Effector memory CD4-positive, alpha-beta T cell (primary cell): ENCODE measurements at regions not wholly inside any gene's neighbourhood (a gene's known extent, or its start where the extent isn't known, plus 50 kb on each side); places are given as distances from the start of the nearest gene placed in this dataset.
A peak's percentile ranks its signal among the peaks of the same experiment; 100 is the strongest.

Experiments used
- DNase-seq, 3 donors: peaks; one replicate each; pipeline ENCODE4 v3.0.0-alpha.2; 2020
- H3K27ac ChIP-seq: 2 replicates; pipeline ENCODE4 v1.7.0; 2013; ENCODE audit warnings: mild to moderate bottlenecking, low read length, moderate library complexity; ENCODE audit not compliant: insufficient read depth, poor library complexity, severe bottlenecking
- H3K27me3 ChIP-seq: replicated peaks from 2 replicates; pipeline ENCODE4 v1.7.0; 2013; ENCODE audit warnings: mild to moderate bottlenecking, low read length; ENCODE audit not compliant: insufficient read depth, control insufficient read depth, poor library complexity, severe bottlenecking
- H3K36me3 ChIP-seq: 2 replicates; pipeline ENCODE4 v1.7.0; 2013; ENCODE audit warnings: mild to moderate bottlenecking, low read length, moderate library complexity; ENCODE audit not compliant: control insufficient read depth, insufficient read depth
- H3K4me1 ChIP-seq: 2 replicates; pipeline ENCODE4 v1.7.0; 2013; ENCODE audit warnings: low read length, mild to moderate bottlenecking; ENCODE audit not compliant: control insufficient read depth, insufficient read depth, poor library complexity, severe bottlenecking
- H3K4me3 ChIP-seq: 2 replicates; pipeline ENCODE4 v1.7.0; 2013; ENCODE audit warnings: low read length, low read depth, mild to moderate bottlenecking; ENCODE audit not compliant: insufficient read depth, poor library complexity, severe bottlenecking
- H3K9me3 ChIP-seq: 2 replicates; pipeline ENCODE4 v1.7.0; 2013; ENCODE audit warnings: mild to moderate bottlenecking, low read length, moderate library complexity; ENCODE audit not compliant: control insufficient read depth

GRCh38 chr4:24476282-24476681, 108.1 kb downstream of the DHX15 start:
- no peaks in the 10 kb centered on the region for H3K36me3 ChIP-seq
- H3K4me1 ChIP-seq: peaks cover 16% of the 10 kb centered on the region
- H3K27me3 ChIP-seq: peaks cover 7% of the 10 kb centered on the region
- no peaks in the 10 kb centered on the region for H3K9me3 ChIP-seq
- H3K27ac ChIP-seq: no peak overlapping the region
- H3K4me3 ChIP-seq: no peak overlapping the region
- DNase-seq: no peak

- DNase-seq: no peak
- Histone ChIP-seq H3K4me3 (no peak overlapping the region), H3K27me3 (peaks cover 7% of the 10 kb centered on the region), H3K4me1 (peaks cover 18% of the 10 kb centered on the region), H3K27ac (no peak overlapping the region), H3K9me3 (no peaks in the 10 kb centered on the region), H3K36me3 (no peaks in the 10 kb centered on the region)
Measured at GRCh38 chr4:24475756-24476155, 108.6 kb downstream of the DHX15 start.

- no peaks in the 10 kb centered on the region for H3K9me3 ChIP-seq
- H3K4me3 ChIP-seq: peak overlapping the region; percentile 64
- no peak for DNase-seq
- no peaks in the 10 kb centered on the region for H3K36me3 ChIP-seq
- H3K27me3 ChIP-seq: peaks cover 20% of the 10 kb centered on the region
- H3K4me1 ChIP-seq: peaks cover 26% of the 10 kb centered on the region
- no peak overlapping the region for H3K27ac ChIP-seq
Measured at GRCh38 chr4:24473309-24473721, 111.0 kb downstream of the DHX15 start.

- no peaks in the 10 kb centered on the region for H3K9me3 ChIP-seq
- H3K27ac ChIP-seq: no peak overlapping the region
- peak; percentile 39 to 58 (median 53) for DNase-seq
- H3K4me3 ChIP-seq: peak overlapping the region; percentile 64
- H3K27me3 ChIP-seq: peaks cover 20% of the 10 kb centered on the region
- H3K36me3 ChIP-seq: no peaks in the 10 kb centered on the region
- H3K4me1 ChIP-seq: peaks cover 26% of the 10 kb centered on the region
Measured at GRCh38 chr4:24472514-24473308, 111.6 kb downstream of the DHX15 start.

- Histone ChIP-seq H3K27me3 (peaks cover 20% of the 10 kb centered on the region), H3K36me3 (no peaks in the 10 kb centered on the region), H3K4me1 (peaks cover 26% of the 10 kb centered on the region), H3K27ac (no peak overlapping the region), H3K4me3 (peak overlapping the region; percentile 64), H3K9me3 (no peaks in the 10 kb centered on the region)
- DNase-seq: no peak
Measured at GRCh38 chr4:24472161-24472510, 112.2 kb downstream of the DHX15 start.

DNA sequence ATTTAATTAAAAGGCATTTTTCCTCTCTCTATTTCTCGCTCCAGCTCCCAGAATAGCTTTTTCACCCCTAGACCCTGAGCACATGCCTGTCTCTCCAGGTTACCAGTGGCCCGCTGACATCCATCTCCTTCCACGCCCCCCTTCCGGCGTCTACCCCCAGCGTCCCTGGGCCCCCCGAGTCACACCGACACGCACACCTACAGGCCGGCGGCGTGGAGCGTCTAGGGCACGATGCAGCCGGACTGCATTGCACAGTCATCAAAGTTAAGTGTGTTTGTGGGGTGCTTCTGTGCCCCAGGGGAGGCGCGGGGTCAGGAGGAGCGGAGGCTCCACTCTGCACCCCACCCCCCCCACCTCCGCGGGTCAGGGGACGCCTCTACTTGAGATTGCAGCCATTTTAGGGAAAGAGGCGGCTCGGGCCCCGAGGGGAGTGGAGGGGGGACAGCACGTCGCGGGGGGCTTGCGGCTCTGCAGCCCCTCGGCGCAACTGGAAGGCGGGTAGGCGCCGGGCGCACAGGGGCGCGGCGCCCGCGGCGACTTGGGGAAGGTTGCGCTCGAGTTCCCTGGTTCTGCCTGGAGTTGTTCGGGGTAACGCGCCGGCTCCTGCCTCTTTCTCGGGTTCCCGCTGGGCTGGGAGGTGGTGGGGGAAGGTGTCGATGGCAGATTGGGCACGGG, 112.7 kb downstream of the DHX15 start:
- Histone ChIP-seq H3K27ac (no peak overlapping the region), H3K36me3 (no peaks in the 10 kb centered on the region), H3K4me1 (peaks cover 26% of the 10 kb centered on the region), H3K27me3 (peaks cover 20% of the 10 kb centered on the region), H3K4me3 (peak overlapping the region; percentile 64), H3K9me3 (no peaks in the 10 kb centered on the region)
- no peak for DNase-seq

GRCh38 chr4:24470666-24471485, 113.5 kb downstream of the DHX15 start:
- H3K36me3 ChIP-seq: no peaks in the 10 kb centered on the region
- peaks cover 20% of the 10 kb centered on the region for H3K27me3 ChIP-seq
- H3K4me1 ChIP-seq: peaks cover 26% of the 10 kb centered on the region
- no peak overlapping the region for H3K27ac ChIP-seq
- H3K9me3 ChIP-seq: no peaks in the 10 kb centered on the region
- H3K4me3 ChIP-seq: peak overlapping the region; percentile 64
- no peak for DNase-seq

GRCh38 chr4:24468071-24468470, 116.3 kb downstream of the DHX15 start:
- no peak overlapping the region for H3K4me3 ChIP-seq
- H3K9me3 ChIP-seq: no peaks in the 10 kb centered on the region
- no peak for DNase-seq
- no peaks in the 10 kb centered on the region for H3K36me3 ChIP-seq
- H3K27ac ChIP-seq: no peak overlapping the region
- H3K27me3 ChIP-seq: peaks cover 20% of the 10 kb centered on the region
- peaks cover 23% of the 10 kb centered on the region for H3K4me1 ChIP-seq

DNA sequence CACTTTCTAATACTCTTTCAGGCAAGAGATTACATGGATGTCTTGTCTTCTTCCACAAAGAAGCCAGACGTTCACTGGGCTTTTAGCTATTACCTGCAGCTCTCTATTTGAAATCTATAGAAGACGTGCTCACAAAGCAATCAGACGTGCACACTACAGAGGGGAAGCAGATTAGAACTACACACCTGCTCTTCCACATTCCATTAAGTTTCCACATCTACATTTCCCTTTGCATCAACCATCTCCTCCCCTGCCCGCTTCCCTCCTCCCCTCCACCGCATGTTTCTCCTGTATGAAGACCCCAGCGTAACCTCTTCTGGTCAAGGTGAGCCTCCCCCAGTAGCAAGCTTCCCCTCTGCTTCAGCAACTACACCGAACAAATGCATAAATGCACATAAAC, 119.8 kb downstream of the DHX15 start:
- no peaks in the 10 kb centered on the region for H3K36me3 ChIP-seq
- no peaks in the 10 kb centered on the region for H3K9me3 ChIP-seq
- H3K4me3 ChIP-seq: no peak overlapping the region
- peaks cover 2% of the 10 kb centered on the region for H3K27me3 ChIP-seq
- peaks cover 2% of the 10 kb centered on the region for H3K4me1 ChIP-seq
- no peak overlapping the region for H3K27ac ChIP-seq
- DNase-seq: no peak

DNA sequence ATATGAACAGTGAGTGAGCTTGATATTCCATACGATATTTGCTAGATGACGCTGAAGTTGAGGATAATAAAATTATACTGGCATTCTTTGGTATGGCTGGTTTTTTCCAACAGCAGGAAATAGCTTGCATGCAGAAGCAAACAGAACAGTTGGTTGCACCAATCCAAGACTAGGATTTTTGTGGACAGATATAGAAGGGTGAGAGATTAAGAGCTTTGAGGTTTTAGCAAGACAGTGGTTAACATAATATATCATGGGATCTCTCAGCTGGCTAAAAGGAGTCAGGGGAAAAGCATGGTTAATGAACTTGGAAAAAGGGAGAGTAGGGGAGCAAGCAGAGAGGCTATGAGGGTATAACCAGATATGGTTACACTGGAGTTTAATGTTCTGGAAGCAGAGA, 127.9 kb downstream of the DHX15 start:
- Histone ChIP-seq H3K27ac (no peak overlapping the region), H3K9me3 (no peaks in the 10 kb centered on the region), H3K4me1 (no peaks in the 10 kb centered on the region), H3K27me3 (no peaks in the 10 kb centered on the region), H3K4me3 (no peak overlapping the region), H3K36me3 (no peaks in the 10 kb centered on the region)
- DNase-seq: no peak
